ENCODE measurements at regions not wholly inside any gene's neighbourhood (a gene's known extent, or its start where the extent isn't known, plus 50 kb on each side); places are given as distances from the start of the nearest gene placed in this dataset.

GRCh38 chr4:16448241-16448840 lies 222.1 kb upstream of the TAPT1 start:
- Histone ChIP-seq H3K9ac (ENCODE audit: extremely low read depth, low read length, poor library complexity, severe bottlenecking) (no peak overlapping the region), H3K9me3 (ENCODE audit: control insufficient read depth, low read length) (no peaks in the 10 kb centered on the region), H3K27ac (ENCODE audit: low read depth, low read length) (no peak overlapping the region), H3K4me1 (ENCODE audit: control insufficient read depth, insufficient read depth, low read length) (no peaks in the 10 kb centered on the region), H3K36me3 (ENCODE audit: control insufficient read depth, insufficient read depth, low read length) (no peaks in the 10 kb centered on the region), H3K27me3 (ENCODE audit: control insufficient read depth, insufficient read depth, low read length, poor library complexity, severe bottlenecking) (peaks cover 7% of the 10 kb centered on the region), H3K4me3 (ENCODE audit: low read length) (no peak overlapping the region)
- no peak overlapping the region for H3K27ac Mint-ChIP-seq
- H3K27me3 Mint-ChIP-seq (ENCODE audit: insufficient read depth): peaks cover 88% of the 10 kb centered on the region
- WGBS, 2 experiments (ENCODE audit: insufficient coverage in 1 of 2, insufficient read length in 1 of 2): 92 to 98% methylated on average over 5 to 9 of the region's 9 CpGs
- no peak for TF ChIP-seq CTCF (conservative IDR thresholded peaks at IDR 0.05)
- no peak overlapping the region for H3K4me3 Mint-ChIP-seq
- DNase-seq: no peak
- H3K9me3 Mint-ChIP-seq: no peaks in the 10 kb centered on the region
- no peaks in the 10 kb centered on the region for H3K36me3 Mint-ChIP-seq (ENCODE audit: low read depth)
- H3K4me1 Mint-ChIP-seq: peaks cover 10% of the 10 kb centered on the region

- H3K36me3 Mint-ChIP-seq (ENCODE audit: low read depth): no peaks in the 10 kb centered on the region
- no peaks in the 10 kb centered on the region for H3K9me3 Mint-ChIP-seq
- H3K4me1 Mint-ChIP-seq: no peaks in the 10 kb centered on the region
- H3K27me3 ChIP-seq (ENCODE audit: control insufficient read depth, insufficient read depth, low read length, poor library complexity, severe bottlenecking): peaks cover 5% of the 10 kb centered on the region
- H3K27me3 Mint-ChIP-seq (ENCODE audit: insufficient read depth): peaks cover 73% of the 10 kb centered on the region
- peak; percentile 89 for TF ChIP-seq CTCF (conservative IDR thresholded peaks at IDR 0.05)
- 46 to 60% methylated on average over 2 of the region's 2 CpGs for WGBS, 2 experiments (ENCODE audit: insufficient coverage in 1 of 2, insufficient read length in 1 of 2)
- no peak overlapping the region for H3K9ac ChIP-seq (ENCODE audit: extremely low read depth, low read length, poor library complexity, severe bottlenecking)
- no peak overlapping the region for H3K27ac Mint-ChIP-seq
- no peaks in the 10 kb centered on the region for H3K36me3 ChIP-seq (ENCODE audit: control insufficient read depth, insufficient read depth, low read length)
- no peak overlapping the region for H3K4me3 Mint-ChIP-seq
- no peak overlapping the region for H3K4me3 ChIP-seq (ENCODE audit: low read length)
- DNase-seq: no peak
- H3K27ac ChIP-seq (ENCODE audit: low read depth, low read length): no peak overlapping the region
- no peaks in the 10 kb centered on the region for H3K9me3 ChIP-seq (ENCODE audit: control insufficient read depth, low read length)
- no peaks in the 10 kb centered on the region for H3K4me1 ChIP-seq (ENCODE audit: control insufficient read depth, insufficient read depth, low read length)
Observed at GRCh38 chr4:16443504-16444088, 217.3 kb upstream of the TAPT1 start.

DNA sequence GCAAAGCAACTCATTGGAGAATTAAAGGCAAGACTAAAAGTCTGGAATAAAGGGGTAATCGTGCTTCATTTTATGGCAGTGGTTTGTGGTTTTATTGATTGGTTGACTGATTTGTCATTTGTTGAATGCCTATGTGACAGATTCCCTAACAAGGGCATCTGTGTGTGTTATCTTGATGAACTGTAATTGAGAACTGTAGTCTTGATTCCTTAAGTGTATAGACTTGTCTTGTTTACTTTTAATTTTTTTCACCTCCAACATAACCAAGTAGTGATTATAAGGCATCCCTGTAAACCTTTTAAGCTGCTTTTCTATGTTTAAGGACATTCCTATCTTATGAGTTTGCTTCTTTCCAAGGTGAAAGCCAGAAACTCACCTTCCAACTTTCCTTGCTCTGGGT lies 216.0 kb upstream of the TAPT1 start:
- H3K27me3 Mint-ChIP-seq (ENCODE audit: insufficient read depth): peaks cover 70% of the 10 kb centered on the region
- H3K9me3 ChIP-seq (ENCODE audit: control insufficient read depth, low read length): peaks cover 9% of the 10 kb centered on the region
- H3K36me3 ChIP-seq (ENCODE audit: control insufficient read depth, insufficient read depth, low read length): no peaks in the 10 kb centered on the region
- H3K4me1 Mint-ChIP-seq: no peaks in the 10 kb centered on the region
- no peak for TF ChIP-seq CTCF (conservative IDR thresholded peaks at IDR 0.05)
- no peaks in the 10 kb centered on the region for H3K27me3 ChIP-seq (ENCODE audit: control insufficient read depth, insufficient read depth, low read length, poor library complexity, severe bottlenecking)
- H3K9ac ChIP-seq (ENCODE audit: extremely low read depth, low read length, poor library complexity, severe bottlenecking): no peak overlapping the region
- no peak for DNase-seq
- H3K27ac ChIP-seq (ENCODE audit: low read depth, low read length): no peak overlapping the region
- peaks cover 12% of the 10 kb centered on the region for H3K9me3 Mint-ChIP-seq
- no peak overlapping the region for H3K4me3 ChIP-seq (ENCODE audit: low read length)
- no peak overlapping the region for H3K4me3 Mint-ChIP-seq
- H3K36me3 Mint-ChIP-seq (ENCODE audit: low read depth): peaks cover 2% of the 10 kb centered on the region
- no peak overlapping the region for H3K27ac Mint-ChIP-seq
- H3K4me1 ChIP-seq (ENCODE audit: control insufficient read depth, insufficient read depth, low read length): no peaks in the 10 kb centered on the region
- WGBS, 2 experiments (ENCODE audit: insufficient coverage in 1 of 2, insufficient read length in 1 of 2): 96 to 100% methylated on average over 1 of the region's 1 CpG

Data from endodermal cell (in vitro differentiated cells).